ENCODE measurements at regions not wholly inside any gene's neighbourhood (a gene's known extent, or its start where the extent isn't known, plus 50 kb on each side); places are given as distances from the start of the nearest gene placed in this dataset.

GRCh38 chr5:92795633-92796032 lies 785.4 kb downstream of the NR2F1-AS1 start:
- H3K4me3 ChIP-seq (ENCODE audit: low read depth, low read length) = no peak overlapping the region
- TF ChIP-seq, protein P1, sequence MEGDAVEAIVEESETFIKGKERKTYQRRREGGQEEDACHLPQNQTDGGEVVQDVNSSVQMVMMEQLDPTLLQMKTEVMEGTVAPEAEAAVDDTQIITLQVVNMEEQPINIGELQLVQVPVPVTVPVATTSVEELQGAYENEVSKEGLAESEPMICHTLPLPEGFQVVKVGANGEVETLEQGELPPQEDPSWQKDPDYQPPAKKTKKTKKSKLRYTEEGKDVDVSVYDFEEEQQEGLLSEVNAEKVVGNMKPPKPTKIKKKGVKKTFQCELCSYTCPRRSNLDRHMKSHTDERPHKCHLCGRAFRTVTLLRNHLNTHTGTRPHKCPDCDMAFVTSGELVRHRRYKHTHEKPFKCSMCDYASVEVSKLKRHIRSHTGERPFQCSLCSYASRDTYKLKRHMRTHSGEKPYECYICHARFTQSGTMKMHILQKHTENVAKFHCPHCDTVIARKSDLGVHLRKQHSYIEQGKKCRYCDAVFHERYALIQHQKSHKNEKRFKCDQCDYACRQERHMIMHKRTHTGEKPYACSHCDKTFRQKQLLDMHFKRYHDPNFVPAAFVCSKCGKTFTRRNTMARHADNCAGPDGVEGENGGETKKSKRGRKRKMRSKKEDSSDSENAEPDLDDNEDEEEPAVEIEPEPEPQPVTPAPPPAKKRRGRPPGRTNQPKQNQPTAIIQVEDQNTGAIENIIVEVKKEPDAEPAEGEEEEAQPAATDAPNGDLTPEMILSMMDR (IDR thresholded peaks at IDR 0.05; ENCODE audit: low read depth, low read length) = no peak

- TF ChIP-seq, protein P1 (IDR thresholded peaks at IDR 0.05; ENCODE audit: low read depth, low read length) = no peak
- no peak overlapping the region for H3K4me3 ChIP-seq (ENCODE audit: low read depth, low read length)
These were observed 801.0 kb downstream of the NR2F1-AS1 start for GRCh38 chr5:92780057-92780456.

DNA sequence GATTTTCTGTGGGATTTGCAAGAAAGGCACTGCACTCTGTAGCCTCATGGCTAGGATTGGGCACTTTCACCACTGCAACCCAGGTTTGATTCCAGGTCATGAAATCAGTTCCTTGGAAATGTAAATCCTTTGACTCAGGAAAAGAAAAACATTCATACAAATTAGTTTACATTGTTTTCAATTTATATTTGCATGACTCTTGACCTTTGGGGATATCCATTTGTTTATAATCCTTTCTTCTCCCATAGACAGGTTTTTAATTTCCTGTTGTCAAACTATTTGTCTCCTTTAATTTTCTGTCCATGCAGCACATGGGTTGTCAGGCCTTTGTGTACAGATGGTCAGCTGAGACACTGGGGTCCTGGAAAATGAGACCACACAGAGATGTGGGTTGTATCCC lies 801.5 kb downstream of the NR2F1-AS1 start:
- TF ChIP-seq, protein P1 (IDR thresholded peaks at IDR 0.05; ENCODE audit: low read depth, low read length) = no peak
- H3K4me3 ChIP-seq (ENCODE audit: low read depth, low read length) = no peak overlapping the region

DNA sequence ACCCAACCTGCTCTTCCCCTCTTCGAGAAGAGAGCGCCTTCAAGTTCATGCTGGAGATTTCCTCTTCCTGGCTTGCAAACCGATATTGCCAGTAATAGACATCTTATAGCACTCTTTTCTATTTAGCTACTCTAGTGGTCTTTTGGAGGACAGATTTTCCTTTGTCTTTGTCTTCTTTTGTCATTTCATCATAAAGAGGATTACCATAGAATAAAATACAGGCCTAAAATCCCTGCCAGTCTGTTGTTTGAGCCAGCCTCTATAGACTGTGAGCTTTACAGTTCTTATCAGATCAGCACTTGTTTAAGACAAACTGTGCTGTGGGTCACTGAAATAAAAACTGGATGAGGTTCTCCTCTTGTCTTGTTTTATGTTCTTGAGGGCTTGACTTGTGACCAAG lies 802.8 kb downstream of the NR2F1-AS1 start:
- H3K4me3 ChIP-seq (ENCODE audit: low read depth, low read length) = no peak overlapping the region
- TF ChIP-seq, protein P1 (IDR thresholded peaks at IDR 0.05; ENCODE audit: low read depth, low read length) = no peak

DNA sequence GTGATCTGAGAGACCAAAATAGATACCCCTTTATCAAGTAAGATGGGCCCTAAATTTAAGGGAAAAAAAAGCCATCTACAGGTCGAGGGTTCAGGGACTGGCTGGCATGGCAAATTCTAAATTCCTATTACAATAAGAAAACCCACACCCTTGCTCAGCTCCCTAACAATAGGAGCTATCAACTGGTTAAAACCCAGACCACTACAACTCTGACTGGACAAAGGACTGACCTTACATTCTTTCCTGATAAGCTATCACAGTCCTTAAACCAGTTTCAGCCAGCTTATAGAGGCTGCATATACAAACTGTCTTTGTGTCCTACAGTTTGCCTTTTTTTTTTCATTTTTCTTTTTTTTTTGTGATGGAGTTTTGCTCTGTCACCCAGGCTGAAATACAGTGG lies 803.6 kb downstream of the NR2F1-AS1 start:
- TF ChIP-seq, protein P1 (IDR thresholded peaks at IDR 0.05; ENCODE audit: low read depth, low read length) = no peak

GRCh38 chr5:92775711-92776615 lies 805.1 kb downstream of the NR2F1-AS1 start:
- H3K4me3 ChIP-seq (ENCODE audit: low read depth, low read length) = no peak overlapping the region
- TF ChIP-seq, protein P1 (IDR thresholded peaks at IDR 0.05; ENCODE audit: low read depth, low read length) = no peak

More for the DNA sequence above, 803.6 kb downstream of the NR2F1-AS1 start:
- no peak overlapping the region for H3K4me3 ChIP-seq (ENCODE audit: low read depth, low read length)

DNA sequence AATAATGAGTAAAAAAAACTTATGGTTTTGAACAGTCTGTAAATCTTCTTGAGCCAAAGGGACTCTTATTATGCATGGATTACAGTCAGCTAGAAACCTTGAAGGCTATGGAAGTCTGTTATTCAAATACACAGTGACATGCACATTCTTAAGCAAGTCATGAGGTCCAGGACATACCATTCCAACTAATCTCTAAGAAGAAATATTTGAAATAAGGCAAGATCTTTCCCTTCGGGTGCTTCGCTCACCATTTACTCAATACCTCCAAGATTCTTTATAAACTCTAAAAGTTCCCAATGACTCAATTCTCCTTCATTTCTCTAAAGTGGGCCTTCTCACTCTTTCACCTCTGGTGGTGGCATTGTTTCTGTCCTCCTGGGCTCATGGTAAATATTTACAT lies 811.0 kb downstream of the NR2F1-AS1 start:
- H3K4me3 ChIP-seq (ENCODE audit: low read depth, low read length) = no peak overlapping the region
- TF ChIP-seq, protein P1 (IDR thresholded peaks at IDR 0.05; ENCODE audit: low read depth, low read length) = no peak

All from WI38 (cell line).